GM12864 (cell line): ENCODE measurements at regions not wholly inside any gene's neighbourhood (a gene's known extent, or its start where the extent isn't known, plus 50 kb on each side); places are given as distances from the start of the nearest gene placed in this dataset.
A peak's percentile ranks its signal among the peaks of the same experiment; 100 is the strongest.
"Not testable (repeated sequence)": the region's sequence is repeated elsewhere in the genome, so short reads cannot be mapped to it uniquely, and the experiment has no call there.

Experiments
- DNase-seq: peaks from one replicate; pipeline ENCODE4 v3.0.0-alpha.2; 2011; ENCODE audit warnings: low read depth
- H3K4me3 ChIP-seq: 2 replicates; pipeline ENCODE4 v1.5.1; 2011; ENCODE audit warnings: mild to moderate bottlenecking, low read depth, low read length, control low read depth
- TF ChIP-seq, protein P1 (sequence below): IDR thresholded peaks from 2 replicates; pipeline ENCODE4 v1.5.1; 2011; ENCODE audit warnings: low read depth, mild to moderate bottlenecking, moderate library complexity, low read length, control low read depth, inconsistent platforms; ENCODE audit errors: missing control alignments

DNA sequence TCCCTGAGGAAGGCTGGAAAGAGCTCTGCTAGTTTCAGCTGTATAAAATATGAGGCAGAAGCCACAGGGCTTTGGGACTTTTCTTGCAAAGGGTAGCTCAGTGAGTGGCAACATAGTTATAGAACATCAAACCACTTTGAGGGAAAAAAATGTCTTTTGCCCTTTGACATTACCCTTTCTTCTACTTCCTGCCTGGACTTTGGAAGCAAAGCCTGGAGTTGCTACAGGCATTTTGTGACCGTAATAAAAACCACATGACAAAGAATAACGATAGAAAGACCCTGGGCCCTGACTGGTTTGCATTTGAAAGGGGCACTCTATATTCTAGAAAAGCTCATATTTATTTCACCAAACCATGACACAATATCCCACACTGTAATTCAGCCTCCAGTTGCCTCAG lies 440.9 kb downstream of the DIRAS2 start:
- TF ChIP-seq, protein P1, sequence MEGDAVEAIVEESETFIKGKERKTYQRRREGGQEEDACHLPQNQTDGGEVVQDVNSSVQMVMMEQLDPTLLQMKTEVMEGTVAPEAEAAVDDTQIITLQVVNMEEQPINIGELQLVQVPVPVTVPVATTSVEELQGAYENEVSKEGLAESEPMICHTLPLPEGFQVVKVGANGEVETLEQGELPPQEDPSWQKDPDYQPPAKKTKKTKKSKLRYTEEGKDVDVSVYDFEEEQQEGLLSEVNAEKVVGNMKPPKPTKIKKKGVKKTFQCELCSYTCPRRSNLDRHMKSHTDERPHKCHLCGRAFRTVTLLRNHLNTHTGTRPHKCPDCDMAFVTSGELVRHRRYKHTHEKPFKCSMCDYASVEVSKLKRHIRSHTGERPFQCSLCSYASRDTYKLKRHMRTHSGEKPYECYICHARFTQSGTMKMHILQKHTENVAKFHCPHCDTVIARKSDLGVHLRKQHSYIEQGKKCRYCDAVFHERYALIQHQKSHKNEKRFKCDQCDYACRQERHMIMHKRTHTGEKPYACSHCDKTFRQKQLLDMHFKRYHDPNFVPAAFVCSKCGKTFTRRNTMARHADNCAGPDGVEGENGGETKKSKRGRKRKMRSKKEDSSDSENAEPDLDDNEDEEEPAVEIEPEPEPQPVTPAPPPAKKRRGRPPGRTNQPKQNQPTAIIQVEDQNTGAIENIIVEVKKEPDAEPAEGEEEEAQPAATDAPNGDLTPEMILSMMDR: no peak
- H3K4me3 ChIP-seq: no peak overlapping the region
- no peak for DNase-seq

DNA sequence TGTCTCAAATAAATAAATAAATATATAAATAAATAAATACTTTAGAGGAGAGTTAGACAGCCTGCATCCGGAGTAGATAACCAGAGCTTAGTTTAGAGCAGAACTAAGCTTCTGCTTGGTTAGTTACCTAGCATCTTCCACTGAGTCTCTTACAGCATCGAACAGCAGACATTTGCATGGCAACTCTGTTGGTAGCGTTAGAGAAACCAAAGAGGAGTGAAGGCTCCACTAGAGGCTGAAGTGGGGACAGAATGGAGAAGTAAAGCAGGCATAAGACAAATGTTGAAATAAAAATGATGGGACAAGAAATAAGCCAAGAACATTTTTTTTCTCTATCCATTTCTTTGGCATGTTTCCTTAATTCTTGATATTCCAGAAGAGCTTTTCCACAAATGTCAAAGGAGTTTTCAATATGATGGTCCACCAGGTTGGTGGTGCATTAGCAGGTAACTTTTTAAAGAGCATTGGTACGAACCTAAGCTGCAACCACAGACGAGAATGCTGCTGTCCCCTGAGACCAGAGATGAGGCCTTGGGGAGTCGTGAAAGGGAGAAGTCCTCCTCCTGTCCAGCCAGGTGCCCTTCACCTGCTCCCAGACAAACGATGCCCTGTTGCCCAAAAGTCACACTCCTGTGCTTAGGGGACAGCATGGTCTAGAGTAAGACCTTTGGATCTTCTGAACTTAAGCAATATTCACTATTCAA lies 438.3 kb downstream of the DIRAS2 start:
- H3K4me3 ChIP-seq: no peak overlapping the region
- TF ChIP-seq, protein P1: no peak
- DNase-seq: no peak

GRCh38 chr9:90213045-90213444 lies 429.6 kb downstream of the DIRAS2 start:
- H3K4me3 ChIP-seq: not testable (repeated sequence)

DNA sequence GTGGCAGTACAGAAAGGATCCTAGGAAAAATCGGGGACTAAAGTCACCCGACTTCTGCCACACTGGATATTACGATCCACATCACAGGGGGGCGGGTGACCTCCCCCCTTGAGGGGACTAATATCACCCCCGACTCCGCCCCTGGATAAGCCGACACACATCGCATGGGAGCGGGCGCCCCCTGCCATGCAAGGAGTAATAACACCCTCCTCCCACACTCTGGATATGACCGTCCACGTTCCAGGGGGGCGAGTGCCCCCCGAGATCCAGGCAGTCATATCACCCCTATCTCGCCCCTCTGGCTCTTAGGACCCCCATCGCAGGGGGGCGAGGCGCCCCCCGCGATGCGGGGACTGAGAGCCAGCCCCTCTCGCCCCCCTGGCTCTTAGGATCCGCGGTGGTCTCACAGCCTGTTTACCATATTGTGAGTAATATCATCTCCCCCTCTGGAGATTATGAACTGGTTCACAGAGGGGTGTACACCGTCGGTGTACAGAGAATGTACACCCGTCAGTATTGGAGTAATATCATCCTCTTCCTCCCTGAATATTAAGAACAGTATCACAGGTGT lies 423.0 kb downstream of the DIRAS2 start:
- TF ChIP-seq, protein P1: peak; percentile 49
- H3K4me3 ChIP-seq: no peak overlapping the region
- no peak for DNase-seq

More at GRCh38 chr9:90213045-90213444, 429.6 kb downstream of the DIRAS2 start:
- not testable (repeated sequence) for DNase-seq

GRCh38 chr9:90221899-90222298 lies 420.7 kb downstream of the DIRAS2 start:
- not testable (repeated sequence) for DNase-seq, H3K4me3 ChIP-seq

- TF ChIP-seq, protein P1: peak; percentile 49
- DNase-seq: peak; percentile 21
- not testable (repeated sequence) for H3K4me3 ChIP-seq
Measured at GRCh38 chr9:90226839-90227338, 415.7 kb downstream of the DIRAS2 start.

- not testable (repeated sequence) for H3K4me3 ChIP-seq, DNase-seq
Measured at GRCh38 chr9:90233081-90233480, 409.5 kb downstream of the DIRAS2 start.

GRCh38 chr9:90240541-90240940 lies 402.1 kb downstream of the DIRAS2 start:
- no peak for DNase-seq
- TF ChIP-seq, protein P1: no peak
- no peak overlapping the region for H3K4me3 ChIP-seq
